ENCODE measurements at regions not wholly inside any gene's neighbourhood (a gene's known extent, or its start where the extent isn't known, plus 50 kb on each side); places are given as distances from the start of the nearest gene placed in this dataset.
"Not testable (repeated sequence)": the region's sequence is repeated elsewhere in the genome, so short reads cannot be mapped to it uniquely, and the experiment has no call there.

DNA sequence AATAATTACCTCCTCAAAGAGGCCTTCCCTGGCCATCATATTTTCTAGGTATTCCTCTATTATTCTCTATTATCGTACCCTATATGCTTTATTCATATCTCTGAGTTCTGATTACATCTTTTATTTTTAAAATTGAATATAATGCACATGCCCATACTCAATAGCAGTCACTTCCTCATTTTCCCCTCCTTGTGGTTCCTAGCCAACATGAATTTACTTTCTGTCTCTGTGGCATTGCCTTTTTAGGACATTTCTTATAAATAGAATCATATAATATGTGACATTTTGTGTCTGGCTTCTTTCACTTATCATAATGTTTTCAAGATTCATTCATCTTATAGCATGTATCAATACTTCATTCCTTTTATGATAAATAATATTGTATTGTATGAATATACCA is 74.4 kb upstream of the TRHDE start:
- no peaks in the 10 kb centered on the region for H3K36me3 Mint-ChIP-seq
- no peak overlapping the region for H3K4me3 Mint-ChIP-seq
- no peaks in the 10 kb centered on the region for H3K4me1 Mint-ChIP-seq
- no peak for DNase-seq (ENCODE audit: low spot score in 2 of 2)
- no peak for ATAC-seq
- H3K27ac Mint-ChIP-seq, result no peak overlapping the region
- peaks cover 19% of the 10 kb centered on the region for H3K9me3 Mint-ChIP-seq

GRCh38 chr12:72201457-72201856 is 70.7 kb upstream of the TRHDE start:
- Mint-ChIP-seq H3K4me1 (no peaks in the 10 kb centered on the region), H3K9me3 (peaks cover 19% of the 10 kb centered on the region), H3K4me3 (no peak overlapping the region), H3K27ac (no peak overlapping the region), H3K36me3 (no peaks in the 10 kb centered on the region)
- ATAC-seq, result no peak
- DNase-seq (ENCODE audit: low spot score in 2 of 2), result no peak

GRCh38 chr12:72203764-72204335 is 68.3 kb upstream of the TRHDE start:
- DNase-seq (ENCODE audit: low spot score in 2 of 2) (no peak), ATAC-seq (no peak)
- no peak overlapping the region for H3K4me3 Mint-ChIP-seq
- H3K9me3 Mint-ChIP-seq, result peaks cover 6% of the 10 kb centered on the region
- H3K27ac Mint-ChIP-seq, result no peak overlapping the region
- H3K4me1 Mint-ChIP-seq, result no peaks in the 10 kb centered on the region
- no peaks in the 10 kb centered on the region for H3K36me3 Mint-ChIP-seq

DNA sequence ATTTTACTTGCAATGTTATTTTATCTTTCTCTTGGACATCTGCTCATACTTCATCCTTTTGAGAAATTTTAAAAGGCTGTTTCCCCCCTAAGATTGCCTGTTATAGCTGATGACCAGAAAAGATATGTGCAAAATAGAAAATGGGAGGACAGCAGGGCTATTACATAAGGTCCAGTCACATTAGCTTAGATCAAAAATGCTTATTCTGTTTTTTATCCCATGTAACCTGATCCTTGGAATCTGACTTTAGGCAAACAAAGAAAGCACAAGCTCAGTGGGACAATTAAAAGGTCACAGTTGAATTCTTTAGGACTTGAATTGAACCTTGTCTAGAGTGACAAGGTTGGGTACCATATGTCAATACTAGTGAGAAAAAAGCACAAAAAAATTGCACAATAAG is 65.1 kb upstream of the TRHDE start:
- Mint-ChIP-seq H3K36me3 (no peaks in the 10 kb centered on the region), H3K4me3 (no peak overlapping the region), H3K9me3 (no peaks in the 10 kb centered on the region), H3K4me1 (no peaks in the 10 kb centered on the region), H3K27ac (no peak overlapping the region)
- no peak for DNase-seq (ENCODE audit: low spot score in 2 of 2)
- ATAC-seq, result no peak

- no peaks in the 10 kb centered on the region for H3K9me3 Mint-ChIP-seq
- H3K27ac Mint-ChIP-seq, result no peak overlapping the region
These were observed 64.4 kb upstream of the TRHDE start for GRCh38 chr12:72207486-72208409.

DNA sequence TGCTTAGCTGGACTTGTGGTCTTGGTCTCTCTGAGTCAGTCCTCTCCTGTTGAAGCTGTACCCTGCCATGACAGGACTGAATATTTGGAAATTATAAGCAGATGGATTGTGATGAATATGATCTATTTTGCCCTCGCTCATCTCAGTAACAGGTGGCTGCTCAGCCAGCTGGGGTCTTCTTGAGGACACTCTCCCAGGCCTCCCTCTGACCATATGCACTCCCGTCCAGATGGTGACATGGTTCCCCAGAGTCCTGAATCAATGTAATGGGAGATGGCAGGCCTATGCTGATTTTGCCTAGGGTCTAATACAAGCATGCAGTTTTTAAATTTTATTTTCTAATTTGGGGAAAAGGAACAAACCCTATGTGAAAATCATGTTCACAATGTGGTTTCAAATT is 63.1 kb upstream of the TRHDE start:
- no peaks in the 10 kb centered on the region for H3K4me1 Mint-ChIP-seq
- H3K27ac Mint-ChIP-seq, result no peak overlapping the region
- no peaks in the 10 kb centered on the region for H3K36me3 Mint-ChIP-seq
- no peak for DNase-seq (ENCODE audit: low spot score in 2 of 2)
- H3K4me3 Mint-ChIP-seq, result no peak overlapping the region
- H3K9me3 Mint-ChIP-seq, result no peaks in the 10 kb centered on the region
- ATAC-seq, result no peak

More at GRCh38 chr12:72207486-72208409, 64.4 kb upstream of the TRHDE start:
- DNase-seq (ENCODE audit: low spot score in 2 of 2) (no peak), ATAC-seq (no peak)
- Mint-ChIP-seq H3K4me3 (no peak overlapping the region), H3K36me3 (no peaks in the 10 kb centered on the region), H3K4me1 (no peaks in the 10 kb centered on the region)

GRCh38 chr12:72214163-72214562 is 58.0 kb upstream of the TRHDE start:
- no peaks in the 10 kb centered on the region for H3K9me3 Mint-ChIP-seq
- no peak overlapping the region for H3K4me3 Mint-ChIP-seq
- H3K27ac Mint-ChIP-seq, result no peak overlapping the region
- no peak for ATAC-seq
- H3K36me3 Mint-ChIP-seq, result no peaks in the 10 kb centered on the region
- DNase-seq (ENCODE audit: low spot score in 2 of 2), result no peak
- no peaks in the 10 kb centered on the region for H3K4me1 Mint-ChIP-seq

DNA sequence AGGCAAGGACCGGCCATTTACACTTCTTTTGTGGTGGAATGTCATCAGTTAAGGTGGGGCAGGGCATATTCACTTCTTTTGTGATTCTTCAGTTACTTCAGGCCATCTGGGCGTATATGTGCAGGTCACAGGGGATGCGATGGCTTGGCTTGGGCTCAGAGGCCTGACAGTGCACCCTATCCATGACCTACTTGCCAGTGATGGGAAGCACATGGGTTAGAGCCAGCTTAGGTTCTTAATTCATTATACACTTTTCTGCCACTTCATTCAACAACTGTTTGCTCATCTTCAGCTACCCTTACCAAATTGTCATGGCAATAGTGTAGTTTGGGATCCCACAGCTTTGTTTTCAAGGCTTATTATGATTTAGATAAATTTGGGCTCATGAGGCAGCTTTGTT is 56.9 kb upstream of the TRHDE start:
- not testable (repeated sequence) for DNase-seq (ENCODE audit: low spot score in 2 of 2); H3K4me3 Mint-ChIP-seq; ATAC-seq; H3K4me1 Mint-ChIP-seq; H3K36me3 Mint-ChIP-seq; H3K27ac Mint-ChIP-seq; H3K9me3 Mint-ChIP-seq

- DNase-seq (ENCODE audit: low spot score in 2 of 2) (no peak), ATAC-seq (no peak)
- no peaks in the 10 kb centered on the region for H3K9me3 Mint-ChIP-seq
- no peaks in the 10 kb centered on the region for H3K4me1 Mint-ChIP-seq
- H3K4me3 Mint-ChIP-seq, result no peak overlapping the region
- no peaks in the 10 kb centered on the region for H3K36me3 Mint-ChIP-seq
- no peak overlapping the region for H3K27ac Mint-ChIP-seq
These were observed 52.2 kb upstream of the TRHDE start for GRCh38 chr12:72219937-72220336.

Measured in stimulated activated effector memory CD8-positive, alpha-beta T cell treated with anti-CD3 and anti-CD28 coated beads, Interleukin-12 subunit alpha, Interleukin-12 subunit beta, amount 100 ng/mL, for 72 hours (primary cell).